GM12878 (cell line): ENCODE measurements at regions not wholly inside any gene's neighbourhood (a gene's known extent, or its start where the extent isn't known, plus 50 kb on each side); places are given as distances from the start of the nearest gene placed in this dataset.

ENCODE experiments used
- BRCA1 ChIP-seq: IDR thresholded peaks from 2 replicates; pipeline ENCODE4 v1.6.1; 2011; ENCODE audit warnings: low read depth, low read length, improper control_type of control experiment
- GABPA ChIP-seq: IDR thresholded peaks from 2 replicates; pipeline ENCODE4 v1.6.1; 2014; ENCODE audit warnings: antibody characterized with exemption, low read depth, mild to moderate bottlenecking, inconsistent platforms
- MLLT1 ChIP-seq: fragments of 450-650 bp; IDR thresholded peaks from 2 replicates; pipeline ENCODE4 v1.6.1; 2016; ENCODE audit warnings: mild to moderate bottlenecking
- NFIC ChIP-seq: IDR thresholded peaks from 2 replicates; pipeline ENCODE4 v1.6.1; 2012; ENCODE audit warnings: low read depth, mild to moderate bottlenecking, inconsistent platforms, low read length, moderate library complexity
- POLR2A ChIP-seq: IDR thresholded peaks from 2 replicates; pipeline ENCODE4 v1.6.1; 2011; ENCODE audit warnings: low read depth, mild to moderate bottlenecking, low read length
- POLR2AphosphoS5 ChIP-seq: IDR thresholded peaks from 2 replicates; pipeline ENCODE4 v1.6.1; 2011; ENCODE audit warnings: mild to moderate bottlenecking, low read length, inconsistent platforms
- RAD21 ChIP-seq: IDR thresholded peaks from 2 replicates; pipeline ENCODE4 v1.6.1; 2011; ENCODE audit warnings: mild to moderate bottlenecking, low read depth, low read length, moderate library complexity; ENCODE audit not compliant: insufficient read depth
- RELA ChIP-seq: fragments of 450-650 bp; IDR thresholded peaks from 2 replicates; pipeline ENCODE4 v1.8.0; 2014; ENCODE audit warnings: borderline replicate concordance; ENCODE audit not compliant: partially characterized antibody
- RFX5 ChIP-seq: IDR thresholded peaks from 2 replicates; pipeline ENCODE4 v1.6.1; 2011; ENCODE audit warnings: low read depth, low read length, improper control_type of control experiment
- ZNF217 ChIP-seq: fragments of 450-650 bp; IDR thresholded peaks from 2 replicates; pipeline ENCODE4 v1.6.1; 2017; ENCODE audit warnings: antibody characterized with exemption, mild to moderate bottlenecking
- TF ChIP-seq, protein P1 (sequence below), 3 experiments: IDR thresholded peaks in 2 of 3; conservative IDR thresholded peaks in 1 of 3; 2 replicates each; pipeline ENCODE4 v1.5.1; 2011; ENCODE audit warnings: low read depth in 3 of 3, low read length in 3 of 3, mild to moderate bottlenecking in 3 of 3, control low read depth in 2 of 3, moderate library complexity in 2 of 3, inconsistent platforms in 1 of 3, mixed read lengths in 1 of 3; ENCODE audit not compliant: control insufficient read depth in 2 of 3, insufficient read depth in 1 of 3; ENCODE audit errors: extremely low read depth in 1 of 3
- TF ChIP-seq, protein P2 (sequence below): fragments of 450-650 bp; IDR thresholded peaks from 2 replicates; pipeline ENCODE4 v1.6.1; 2017; ENCODE audit warnings: mild to moderate bottlenecking
- TF ChIP-seq, protein P3 (sequence below): fragments of 150-350 bp; IDR thresholded peaks from 2 replicates; pipeline ENCODE4 v1.6.1; 2016; ENCODE audit warnings: low read depth, low read length

DNA sequence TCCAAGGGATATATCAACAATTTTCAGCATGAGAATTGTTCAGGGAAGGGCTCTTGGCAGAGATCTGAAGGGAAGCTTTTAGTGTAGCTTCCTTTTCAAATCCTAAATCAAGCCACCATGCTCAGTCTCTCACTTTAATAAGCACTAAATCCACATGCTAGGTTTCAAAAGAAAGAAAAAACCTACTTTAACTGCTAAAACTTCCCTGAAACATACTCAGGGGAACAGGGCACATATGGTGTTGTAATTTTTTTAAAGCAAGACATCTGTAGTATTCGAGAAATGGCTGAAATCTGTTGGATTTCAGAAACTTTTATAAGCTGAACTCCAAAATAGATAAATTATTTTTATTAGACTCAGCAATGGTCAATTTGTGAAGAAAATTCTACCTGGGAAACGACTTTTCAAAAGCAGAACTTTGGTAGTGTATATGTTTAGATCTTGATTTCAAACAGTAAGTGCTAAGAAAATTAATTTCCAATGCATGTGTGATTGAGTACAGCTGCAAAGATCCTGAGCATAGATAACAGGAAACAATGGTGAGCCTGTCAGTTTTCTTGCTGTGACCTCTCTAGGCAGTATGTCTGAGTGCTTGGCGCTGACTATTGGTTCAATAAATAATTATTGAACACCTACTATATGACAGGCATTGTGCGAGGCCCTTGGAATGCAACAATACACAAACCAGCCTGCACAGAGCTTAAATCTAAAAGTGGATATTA is 804.5 kb upstream of the SOX9 start:
- TF ChIP-seq MLLT1 (no peak), POLR2A (no peak), GABPA (no peak), ZNF217 (no peak), NFIC (no peak), RELA (no peak), RFX5 (no peak), RAD21 (no peak), BRCA1 (no peak), POLR2AphosphoS5 (no peak)
- TF ChIP-seq, protein P1, sequence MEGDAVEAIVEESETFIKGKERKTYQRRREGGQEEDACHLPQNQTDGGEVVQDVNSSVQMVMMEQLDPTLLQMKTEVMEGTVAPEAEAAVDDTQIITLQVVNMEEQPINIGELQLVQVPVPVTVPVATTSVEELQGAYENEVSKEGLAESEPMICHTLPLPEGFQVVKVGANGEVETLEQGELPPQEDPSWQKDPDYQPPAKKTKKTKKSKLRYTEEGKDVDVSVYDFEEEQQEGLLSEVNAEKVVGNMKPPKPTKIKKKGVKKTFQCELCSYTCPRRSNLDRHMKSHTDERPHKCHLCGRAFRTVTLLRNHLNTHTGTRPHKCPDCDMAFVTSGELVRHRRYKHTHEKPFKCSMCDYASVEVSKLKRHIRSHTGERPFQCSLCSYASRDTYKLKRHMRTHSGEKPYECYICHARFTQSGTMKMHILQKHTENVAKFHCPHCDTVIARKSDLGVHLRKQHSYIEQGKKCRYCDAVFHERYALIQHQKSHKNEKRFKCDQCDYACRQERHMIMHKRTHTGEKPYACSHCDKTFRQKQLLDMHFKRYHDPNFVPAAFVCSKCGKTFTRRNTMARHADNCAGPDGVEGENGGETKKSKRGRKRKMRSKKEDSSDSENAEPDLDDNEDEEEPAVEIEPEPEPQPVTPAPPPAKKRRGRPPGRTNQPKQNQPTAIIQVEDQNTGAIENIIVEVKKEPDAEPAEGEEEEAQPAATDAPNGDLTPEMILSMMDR (IDR thresholded peaks at IDR 0.05 in 2 of 3, conservative IDR thresholded peaks at IDR 0.05 in 1 of 3; ENCODE audit: control insufficient read depth in 2 of 3, extremely low read depth in 1 of 3, insufficient read depth in 1 of 3, low read depth in 3 of 3, low read length in 3 of 3), result no peak
- TF ChIP-seq, protein P2, sequence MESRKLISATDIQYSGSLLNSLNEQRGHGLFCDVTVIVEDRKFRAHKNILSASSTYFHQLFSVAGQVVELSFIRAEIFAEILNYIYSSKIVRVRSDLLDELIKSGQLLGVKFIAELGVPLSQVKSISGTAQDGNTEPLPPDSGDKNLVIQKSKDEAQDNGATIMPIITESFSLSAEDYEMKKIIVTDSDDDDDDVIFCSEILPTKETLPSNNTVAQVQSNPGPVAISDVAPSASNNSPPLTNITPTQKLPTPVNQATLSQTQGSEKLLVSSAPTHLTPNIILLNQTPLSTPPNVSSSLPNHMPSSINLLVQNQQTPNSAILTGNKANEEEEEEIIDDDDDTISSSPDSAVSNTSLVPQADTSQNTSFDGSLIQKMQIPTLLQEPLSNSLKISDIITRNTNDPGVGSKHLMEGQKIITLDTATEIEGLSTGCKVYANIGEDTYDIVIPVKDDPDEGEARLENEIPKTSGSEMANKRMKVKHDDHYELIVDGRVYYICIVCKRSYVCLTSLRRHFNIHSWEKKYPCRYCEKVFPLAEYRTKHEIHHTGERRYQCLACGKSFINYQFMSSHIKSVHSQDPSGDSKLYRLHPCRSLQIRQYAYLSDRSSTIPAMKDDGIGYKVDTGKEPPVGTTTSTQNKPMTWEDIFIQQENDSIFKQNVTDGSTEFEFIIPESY, result no peak
- TF ChIP-seq, protein P3, sequence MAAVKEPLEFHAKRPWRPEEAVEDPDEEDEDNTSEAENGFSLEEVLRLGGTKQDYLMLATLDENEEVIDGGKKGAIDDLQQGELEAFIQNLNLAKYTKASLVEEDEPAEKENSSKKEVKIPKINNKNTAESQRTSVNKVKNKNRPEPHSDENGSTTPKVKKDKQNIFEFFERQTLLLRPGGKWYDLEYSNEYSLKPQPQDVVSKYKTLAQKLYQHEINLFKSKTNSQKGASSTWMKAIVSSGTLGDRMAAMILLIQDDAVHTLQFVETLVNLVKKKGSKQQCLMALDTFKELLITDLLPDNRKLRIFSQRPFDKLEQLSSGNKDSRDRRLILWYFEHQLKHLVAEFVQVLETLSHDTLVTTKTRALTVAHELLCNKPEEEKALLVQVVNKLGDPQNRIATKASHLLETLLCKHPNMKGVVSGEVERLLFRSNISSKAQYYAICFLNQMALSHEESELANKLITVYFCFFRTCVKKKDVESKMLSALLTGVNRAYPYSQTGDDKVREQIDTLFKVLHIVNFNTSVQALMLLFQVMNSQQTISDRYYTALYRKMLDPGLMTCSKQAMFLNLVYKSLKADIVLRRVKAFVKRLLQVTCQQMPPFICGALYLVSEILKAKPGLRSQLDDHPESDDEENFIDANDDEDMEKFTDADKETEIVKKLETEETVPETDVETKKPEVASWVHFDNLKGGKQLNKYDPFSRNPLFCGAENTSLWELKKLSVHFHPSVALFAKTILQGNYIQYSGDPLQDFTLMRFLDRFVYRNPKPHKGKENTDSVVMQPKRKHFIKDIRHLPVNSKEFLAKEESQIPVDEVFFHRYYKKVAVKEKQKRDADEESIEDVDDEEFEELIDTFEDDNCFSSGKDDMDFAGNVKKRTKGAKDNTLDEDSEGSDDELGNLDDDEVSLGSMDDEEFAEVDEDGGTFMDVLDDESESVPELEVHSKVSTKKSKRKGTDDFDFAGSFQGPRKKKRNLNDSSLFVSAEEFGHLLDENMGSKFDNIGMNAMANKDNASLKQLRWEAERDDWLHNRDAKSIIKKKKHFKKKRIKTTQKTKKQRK, result no peak
